HEK293 (cell line): ENCODE measurements at regions not wholly inside any gene's neighbourhood (a gene's known extent, or its start where the extent isn't known, plus 50 kb on each side); places are given as distances from the start of the nearest gene placed in this dataset.

Experiments
- CTCF ChIA-PET: fragments of 350-600 bp; formaldehyde crosslinking; extraction: SDS; loops from one replicate; lab custom pipeline; 2021; ENCODE audit warnings: antibody characterized with exemption; lab: Yijun Ruan, JAX
- POLR2A ChIA-PET: fragments of 300-600 bp; formaldehyde crosslinking; extraction: SDS; loops from one replicate; lab custom pipeline; 2020; ENCODE audit warnings: antibody characterized with exemption, inconsistent platforms; lab: Yijun Ruan, JAX
- H3K27ac ChIP-seq: fragments of 200-500 bp; sonication (Bioruptor generic); 2 replicates; pipeline ENCODE4 v1.5.1; 2014; ENCODE audit warnings: low read depth, low read length, control low read depth, inconsistent platforms; ENCODE audit errors: extremely low read depth
- H3K36me3 ChIP-seq, 2 experiments: fragments of 200-500 bp in 1 of 2; sonication (Bioruptor generic) in 1 of 2; 1 replicate in 1 of 2; 2 replicates in 1 of 2; pipeline ENCODE4 v1.5.1; 2014 to 2017; ENCODE audit warnings: inconsistent platforms in 2 of 2, low read length in 2 of 2; ENCODE audit not compliant: control insufficient read depth in 2 of 2, insufficient read depth in 1 of 2
- H3K4me1 ChIP-seq: fragments of 200-500 bp; sonication (Bioruptor generic); 2 replicates; pipeline ENCODE4 v1.5.1; 2014; ENCODE audit warnings: mild to moderate bottlenecking, low read length, inconsistent platforms; ENCODE audit not compliant: control insufficient read depth, insufficient read depth
- H3K4me3 ChIP-seq: 2 replicates; pipeline ENCODE4 v1.5.1; 2011; ENCODE audit warnings: low read depth, mild to moderate bottlenecking, control low read depth, low read length, moderate library complexity
- H3K9me3 ChIP-seq: fragments of 200-500 bp; sonication (Bioruptor generic); 2 replicates; pipeline ENCODE4 v1.5.1; 2014; ENCODE audit warnings: low read depth, low read length, inconsistent platforms; ENCODE audit not compliant: control insufficient read depth, insufficient read depth
- GFI1B ChIP-seq: fragments of 450-650 bp; formaldehyde crosslinking; IDR thresholded peaks from 2 replicates; pipeline ENCODE4 v1.5.1; 2016; ENCODE audit warnings: missing biosample characterization, missing genetic modification characterization
- GLI2 ChIP-seq: fragments of 450-650 bp; formaldehyde crosslinking; IDR thresholded peaks from 2 replicates; pipeline ENCODE4; 2017; ENCODE audit warnings: missing biosample characterization, missing genetic modification characterization, low read depth, borderline replicate concordance
- KLF10 ChIP-seq: fragments of 450-650 bp; IDR thresholded peaks from 2 replicates; pipeline ENCODE4 v1.5.1; 2018; ENCODE audit warnings: missing biosample characterization, mild to moderate bottlenecking, missing genetic modification characterization
- KLF8 ChIP-seq: fragments of 450-650 bp; formaldehyde crosslinking; IDR thresholded peaks from 2 replicates; pipeline ENCODE4 v1.5.1; 2016; ENCODE audit warnings: missing biosample characterization, missing genetic modification characterization
- WT1 ChIP-seq: fragments of 450-650 bp; formaldehyde crosslinking; IDR thresholded peaks from 2 replicates; pipeline ENCODE4 v1.5.1; 2016; ENCODE audit warnings: missing biosample characterization, missing genetic modification characterization
- ZBTB6 ChIP-seq: fragments of 450-650 bp; formaldehyde crosslinking; IDR thresholded peaks from 2 replicates; pipeline ENCODE4 v1.5.1; 2017; ENCODE audit warnings: missing biosample characterization, missing genetic modification characterization
- ZFP69B ChIP-seq: fragments of 450-650 bp; formaldehyde crosslinking; IDR thresholded peaks from 2 replicates; pipeline ENCODE4 v1.5.1; 2016; ENCODE audit warnings: missing biosample characterization, missing genetic modification characterization
- ZNF2 ChIP-seq: fragments of 450-650 bp; formaldehyde crosslinking; IDR thresholded peaks from 2 replicates; pipeline ENCODE4 v1.5.1; 2016; ENCODE audit warnings: missing biosample characterization, missing genetic modification characterization
- ZNF23 ChIP-seq: fragments of 450-650 bp; formaldehyde crosslinking; IDR thresholded peaks from 2 replicates; pipeline ENCODE4 v1.5.1; 2016; ENCODE audit warnings: missing biosample characterization, missing genetic modification characterization, borderline replicate concordance
- ZNF394 ChIP-seq: fragments of 450-650 bp; formaldehyde crosslinking; IDR thresholded peaks from 2 replicates; pipeline ENCODE4 v1.5.1; 2016; ENCODE audit warnings: missing biosample characterization, missing genetic modification characterization, mild to moderate bottlenecking, moderate library complexity, borderline replicate concordance
- ZNF548 ChIP-seq: fragments of 450-650 bp; formaldehyde crosslinking; IDR thresholded peaks from 2 replicates; pipeline ENCODE4 v1.5.1; 2016; ENCODE audit warnings: missing biosample characterization, missing genetic modification characterization
- ZNF549 ChIP-seq: fragments of 450-650 bp; IDR thresholded peaks from 2 replicates; pipeline ENCODE4 v1.5.1; 2018; ENCODE audit warnings: missing biosample characterization, missing genetic modification characterization, mild to moderate bottlenecking, inconsistent platforms, moderate library complexity
- ZNF580 ChIP-seq: fragments of 450-650 bp; formaldehyde crosslinking; IDR thresholded peaks from 2 replicates; pipeline ENCODE4 v1.5.1; 2016; ENCODE audit warnings: missing biosample characterization, missing genetic modification characterization
- ZNF610 ChIP-seq: fragments of 450-650 bp; formaldehyde crosslinking; IDR thresholded peaks from 2 replicates; pipeline ENCODE4 v1.5.1; 2016; ENCODE audit warnings: missing biosample characterization, missing genetic modification characterization, borderline replicate concordance
- ZNF621 ChIP-seq: fragments of 450-650 bp; formaldehyde crosslinking; IDR thresholded peaks from 2 replicates; pipeline ENCODE4 v1.5.1; 2017; ENCODE audit warnings: missing biosample characterization, missing genetic modification characterization
- ZNF670 ChIP-seq: fragments of 450-650 bp; formaldehyde crosslinking; IDR thresholded peaks from 2 replicates; pipeline ENCODE4 v1.5.1; 2016; ENCODE audit warnings: missing biosample characterization, missing genetic modification characterization, low read depth
- ZNF777 ChIP-seq: fragments of 450-650 bp; formaldehyde crosslinking; IDR thresholded peaks from 2 replicates; pipeline ENCODE4 v1.5.1; 2017; ENCODE audit warnings: missing biosample characterization, missing genetic modification characterization, borderline replicate concordance
- ZSCAN23 ChIP-seq: fragments of 450-650 bp; formaldehyde crosslinking; IDR thresholded peaks from 2 replicates; pipeline ENCODE4 v1.5.1; 2016; ENCODE audit warnings: missing biosample characterization, missing genetic modification characterization
- TF ChIP-seq, protein P1 (sequence below): fragments of 450-650 bp; formaldehyde crosslinking; IDR thresholded peaks from 2 replicates; pipeline ENCODE4 v1.5.1; 2016; ENCODE audit warnings: missing biosample characterization, missing genetic modification characterization
- TF ChIP-seq, protein P2 (sequence below): IDR thresholded peaks from 2 replicates; pipeline ENCODE4 v1.6.1; 2011; ENCODE audit warnings: mild to moderate bottlenecking, low read depth, low read length, borderline replicate concordance

GRCh38 chr18:1760901-1761300 is 810.4 kb downstream of the METTL4 start (continued):
- TF ChIP-seq KLF8 (no peak), KLF10 (tag by site-specific recombination) (no peak), ZNF580 (tag by site-specific recombination) (no peak), ZNF670 (tag by site-specific recombination) (no peak), ZNF394 (tag by site-specific recombination) (no peak)

GRCh38 chr18:1774261-1774660 is 797.0 kb downstream of the METTL4 start:
- Histone ChIP-seq H3K4me3 (no peak overlapping the region), H3K36me3 (no peaks in the 10 kb centered on the region), H3K27ac (no peak overlapping the region), H3K4me1 (no peaks in the 10 kb centered on the region), H3K9me3 (no peaks in the 10 kb centered on the region)
- TF ChIP-seq ZNF548 (tag by site-specific recombination) (no peak), ZNF777 (tag by site-specific recombination) (no peak), ZNF2 (tag by site-specific recombination) (no peak), WT1 (tag by site-specific recombination) (no peak), GLI2 (tag by site-specific recombination) (no peak), ZNF621 (tag by site-specific recombination) (no peak), ZNF580 (tag by site-specific recombination) (no peak), ZSCAN23 (tag by site-specific recombination) (no peak), ZNF23 (tag by site-specific recombination) (no peak), ZNF549 (tag by site-specific recombination) (no peak), GFI1B (tag by site-specific recombination) (no peak), ZFP69B (no peak), ZNF610 (tag by site-specific recombination) (no peak), ZBTB6 (tag by site-specific recombination) (no peak)
- TF ChIP-seq, protein P1, sequence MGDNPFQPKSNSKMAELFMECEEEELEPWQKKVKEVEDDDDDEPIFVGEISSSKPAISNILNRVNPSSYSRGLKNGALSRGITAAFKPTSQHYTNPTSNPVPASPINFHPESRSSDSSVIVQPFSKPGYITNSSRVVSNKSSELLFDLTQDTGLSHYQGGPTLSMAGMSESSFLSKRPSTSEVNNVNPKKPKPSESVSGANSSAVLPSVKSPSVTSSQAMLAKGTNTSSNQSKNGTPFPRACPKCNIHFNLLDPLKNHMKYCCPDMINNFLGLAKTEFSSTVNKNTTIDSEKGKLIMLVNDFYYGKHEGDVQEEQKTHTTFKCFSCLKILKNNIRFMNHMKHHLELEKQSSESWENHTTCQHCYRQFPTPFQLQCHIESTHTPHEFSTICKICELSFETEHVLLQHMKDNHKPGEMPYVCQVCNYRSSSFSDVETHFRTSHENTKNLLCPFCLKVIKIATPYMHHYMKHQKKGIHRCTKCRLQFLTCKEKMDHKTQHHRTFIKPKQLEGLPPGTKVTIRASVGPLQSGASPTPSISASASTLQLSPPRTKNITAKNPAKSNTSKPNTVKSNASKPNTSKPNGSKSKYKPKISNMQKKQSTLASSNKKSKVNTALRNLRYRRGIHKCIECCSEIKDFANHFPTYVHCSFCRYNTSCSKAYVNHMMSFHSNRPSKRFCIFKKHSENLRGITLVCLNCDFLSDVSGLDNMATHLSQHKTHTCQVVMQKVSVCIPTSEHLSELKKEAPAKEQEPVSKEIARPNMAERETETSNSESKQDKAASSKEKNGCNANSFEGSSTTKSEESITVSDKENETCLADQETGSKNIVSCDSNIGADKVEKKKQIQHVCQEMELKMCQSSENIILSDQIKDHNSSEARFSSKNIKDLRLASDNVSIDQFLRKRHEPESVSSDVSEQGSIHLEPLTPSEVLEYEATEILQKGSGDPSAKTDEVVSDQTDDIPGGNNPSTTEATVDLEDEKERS = no peak
- TF ChIP-seq, protein P2, sequence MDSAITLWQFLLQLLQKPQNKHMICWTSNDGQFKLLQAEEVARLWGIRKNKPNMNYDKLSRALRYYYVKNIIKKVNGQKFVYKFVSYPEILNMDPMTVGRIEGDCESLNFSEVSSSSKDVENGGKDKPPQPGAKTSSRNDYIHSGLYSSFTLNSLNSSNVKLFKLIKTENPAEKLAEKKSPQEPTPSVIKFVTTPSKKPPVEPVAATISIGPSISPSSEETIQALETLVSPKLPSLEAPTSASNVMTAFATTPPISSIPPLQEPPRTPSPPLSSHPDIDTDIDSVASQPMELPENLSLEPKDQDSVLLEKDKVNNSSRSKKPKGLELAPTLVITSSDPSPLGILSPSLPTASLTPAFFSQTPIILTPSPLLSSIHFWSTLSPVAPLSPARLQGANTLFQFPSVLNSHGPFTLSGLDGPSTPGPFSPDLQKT = no peak
- CTCF ChIA-PET = interaction anchor here (1.2 kb wide), 1 partner anchor 550 kb away, joined by 3 read pairs; no protein-coding TSS in a partner anchor
- POLR2A ChIA-PET = no interaction called here
